ENCODE measurements at regions not wholly inside any gene's neighbourhood (a gene's known extent, or its start where the extent isn't known, plus 50 kb on each side); places are given as distances from the start of the nearest gene placed in this dataset.

DNA sequence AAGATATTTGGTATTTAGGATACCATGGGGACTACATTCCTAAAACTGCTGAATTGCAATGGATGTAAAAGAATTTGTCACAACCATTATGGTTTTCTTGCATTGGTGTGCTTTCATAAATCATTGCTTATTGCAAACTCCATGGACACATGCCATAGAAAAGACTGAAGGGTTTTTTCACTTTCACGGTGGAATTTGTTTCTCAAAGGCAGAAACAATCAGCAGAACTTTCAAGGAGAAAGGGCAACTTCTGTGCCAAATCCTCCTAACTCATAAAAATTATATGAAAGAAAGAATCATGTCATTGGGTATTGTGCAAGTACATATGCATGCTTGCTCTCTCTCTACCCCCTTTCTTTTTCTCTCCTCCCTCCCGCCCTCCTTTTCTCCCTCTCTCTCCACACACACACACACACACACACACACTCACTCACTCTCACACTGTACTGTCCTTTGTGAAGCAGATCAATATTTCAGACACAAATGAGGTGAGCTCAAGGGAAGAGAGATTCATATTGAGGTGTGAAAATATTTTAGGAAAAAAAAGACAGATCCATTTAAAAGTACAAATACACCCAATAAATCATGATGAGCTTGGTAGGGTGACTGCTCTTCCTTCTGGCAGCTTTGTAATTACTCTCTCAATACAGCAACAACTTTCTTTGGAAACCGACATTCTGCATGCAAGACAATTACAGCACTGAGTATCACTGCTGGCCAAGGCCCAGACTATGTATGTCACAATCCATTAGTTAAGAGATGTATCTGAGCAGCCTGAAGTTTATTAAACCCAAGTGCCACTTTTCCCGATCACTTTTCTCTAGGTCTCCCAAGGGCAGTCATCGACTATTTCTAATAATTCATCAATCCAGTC, 492.6 kb downstream of the TUSC7 start:
- no peak for DNase-seq

DNA sequence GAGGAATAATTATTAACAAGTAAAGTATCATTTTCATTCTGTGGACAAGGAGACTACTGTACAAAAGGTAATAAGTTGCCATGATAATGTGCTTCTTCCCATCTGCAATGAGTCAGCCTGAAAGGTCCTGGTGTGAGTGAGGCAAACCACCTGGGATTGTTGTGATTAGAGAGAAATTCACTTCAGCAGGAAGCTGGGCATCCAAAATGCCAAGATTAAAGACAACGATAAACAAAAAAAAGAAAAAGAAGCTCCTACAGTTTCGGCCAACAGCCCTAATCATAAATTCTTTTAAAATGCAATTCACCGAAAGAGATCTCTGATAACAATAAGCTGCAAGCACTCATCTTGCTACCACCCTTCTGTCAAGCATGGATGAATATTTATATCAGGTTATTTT, 507.8 kb downstream of the TUSC7 start:
- DNase-seq, result no peak

DNA sequence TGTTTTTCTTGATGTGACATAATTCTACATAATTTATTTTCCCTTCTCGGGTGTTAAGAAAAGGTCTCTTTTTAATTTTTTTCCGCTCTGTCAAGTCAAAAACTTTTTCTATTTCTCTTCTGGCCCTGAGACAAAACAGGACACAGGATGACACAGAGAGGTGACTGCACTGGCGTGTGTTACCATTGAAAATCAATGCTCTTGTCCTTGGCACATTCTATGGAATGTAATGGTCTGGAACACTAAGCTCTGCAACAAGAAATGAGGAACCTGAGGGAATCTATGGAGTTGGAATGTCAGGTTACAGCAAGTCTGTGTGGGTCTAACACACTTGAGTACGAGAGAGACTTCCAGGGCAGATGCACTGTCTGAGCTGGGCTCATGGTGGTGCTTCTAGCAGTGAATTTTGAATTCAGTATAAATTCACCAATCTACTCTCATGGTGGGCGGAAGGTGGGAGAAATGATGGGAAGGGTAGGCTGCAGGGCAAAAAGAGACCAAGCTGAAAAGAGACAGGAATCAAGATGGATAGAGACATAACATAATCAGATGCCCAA, 508.3 kb downstream of the TUSC7 start:
- DNase-seq, result no peak

DNA sequence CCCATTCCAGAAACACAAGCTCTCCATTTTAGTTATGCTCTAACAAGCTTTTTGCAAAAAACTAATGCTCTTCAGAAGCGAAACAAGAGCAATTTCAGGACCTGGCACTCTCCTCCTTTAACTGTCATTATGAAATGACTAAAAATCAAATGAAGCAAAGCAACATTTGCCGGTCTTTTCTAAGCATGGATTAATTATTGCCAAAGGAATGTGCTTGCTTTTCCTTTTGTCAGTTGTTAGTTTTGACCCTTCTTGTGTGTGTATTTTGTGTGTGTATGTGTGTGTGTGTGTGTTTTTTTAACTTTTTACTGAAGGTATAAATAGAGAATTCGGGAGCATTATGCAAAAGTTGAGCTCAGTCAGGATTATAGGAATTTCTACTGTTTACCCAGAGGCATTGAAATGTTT, 509.1 kb downstream of the TUSC7 start:
- no peak for DNase-seq

DNA sequence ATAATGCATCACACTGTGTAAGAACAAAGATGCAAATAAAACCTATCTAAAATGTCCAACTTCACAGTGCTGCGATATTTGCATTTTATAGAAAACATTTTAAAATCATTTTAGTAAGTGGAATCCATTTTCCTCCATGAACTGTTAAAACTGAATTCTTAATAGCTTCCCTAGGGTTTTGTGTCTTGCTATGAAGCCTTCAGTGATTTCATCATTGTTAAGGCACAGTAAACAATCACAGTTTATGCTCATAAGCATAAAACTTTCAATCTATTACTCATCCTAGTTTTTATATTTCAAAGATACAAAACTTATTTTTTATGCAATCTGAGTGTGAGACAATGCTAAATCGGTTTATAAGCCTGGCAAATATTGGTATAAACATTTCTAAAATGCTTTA, 509.7 kb downstream of the TUSC7 start:
- no peak for DNase-seq

DNA sequence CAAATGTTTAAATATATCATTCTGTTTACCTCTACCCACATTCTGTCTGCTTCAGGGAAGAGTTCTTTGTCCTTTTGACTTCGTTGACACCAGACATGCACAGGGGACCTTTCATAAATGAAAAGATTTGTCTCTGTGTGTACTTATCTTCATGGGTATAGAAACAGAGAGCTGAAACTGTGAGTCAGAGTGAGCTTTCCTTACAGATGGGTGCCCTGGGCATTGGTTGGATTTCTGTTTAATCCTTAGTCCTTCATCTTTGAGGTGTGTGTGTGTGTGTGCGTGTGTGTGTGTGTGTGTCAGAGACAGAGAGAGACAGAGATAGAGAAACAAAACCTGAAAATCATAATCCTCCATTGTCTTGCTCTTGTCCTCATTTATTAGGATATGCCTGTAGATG, 517.4 kb downstream of the TUSC7 start:
- DNase-seq, result no peak

DNA sequence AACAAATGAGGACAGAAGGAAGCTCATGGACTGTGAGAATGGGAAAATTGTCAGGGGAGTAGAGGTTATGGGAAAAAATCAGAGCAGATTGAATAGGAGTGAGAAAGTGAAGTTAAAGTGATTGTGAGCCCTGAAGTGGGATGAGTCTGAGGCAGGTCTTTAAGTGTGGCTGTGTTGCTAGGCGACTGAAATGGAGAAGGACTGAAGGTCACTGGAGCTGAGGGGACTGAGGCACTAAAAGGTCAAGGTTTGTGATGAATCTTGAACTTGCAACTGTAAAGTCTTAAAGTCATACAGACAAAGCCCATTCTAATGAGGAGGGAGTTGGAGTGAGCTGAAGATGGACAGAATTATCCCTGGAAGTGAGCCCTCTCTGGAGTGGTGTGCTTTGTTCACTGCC, 518.9 kb downstream of the TUSC7 start:
- no peak for DNase-seq

DNA sequence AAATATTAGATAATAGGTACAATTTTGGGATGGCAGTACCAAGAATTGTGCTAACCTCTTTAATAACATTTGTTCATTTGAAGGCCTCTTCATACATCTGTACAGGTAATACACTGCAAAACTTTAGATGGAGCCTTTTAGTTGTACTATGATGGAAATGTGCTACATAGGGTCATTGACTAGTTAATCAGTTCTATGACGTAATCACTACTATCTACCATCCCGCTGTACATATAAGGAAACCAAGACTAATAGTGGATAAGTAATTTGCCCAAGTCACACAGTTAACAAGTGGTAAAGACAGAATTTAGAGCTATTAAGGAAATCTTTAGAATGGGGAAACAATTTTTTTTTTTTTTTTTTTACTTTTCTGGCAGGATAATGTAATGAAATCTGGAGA, 521.3 kb downstream of the TUSC7 start:
- DNase-seq, result no peak

DNA sequence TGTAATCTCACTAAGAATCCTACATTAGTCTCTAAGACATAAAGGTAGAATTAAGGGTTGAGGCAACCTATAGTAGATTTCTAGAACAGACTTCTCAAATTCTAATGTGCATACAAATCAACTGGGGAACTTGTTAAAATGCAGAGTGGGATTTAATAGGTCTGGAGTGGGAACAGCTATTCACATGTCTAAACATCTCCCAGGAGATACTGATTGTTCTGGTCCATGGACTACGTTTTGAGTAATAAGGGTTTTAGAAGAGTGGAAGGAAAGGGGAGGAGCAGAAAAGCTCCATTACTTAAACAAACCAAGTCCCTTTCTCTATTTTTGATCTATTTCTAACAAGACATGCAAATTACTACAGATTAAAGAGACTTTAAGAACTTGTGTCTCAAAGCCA, 524.8 kb downstream of the TUSC7 start:
- DNase-seq, result no peak

DNA sequence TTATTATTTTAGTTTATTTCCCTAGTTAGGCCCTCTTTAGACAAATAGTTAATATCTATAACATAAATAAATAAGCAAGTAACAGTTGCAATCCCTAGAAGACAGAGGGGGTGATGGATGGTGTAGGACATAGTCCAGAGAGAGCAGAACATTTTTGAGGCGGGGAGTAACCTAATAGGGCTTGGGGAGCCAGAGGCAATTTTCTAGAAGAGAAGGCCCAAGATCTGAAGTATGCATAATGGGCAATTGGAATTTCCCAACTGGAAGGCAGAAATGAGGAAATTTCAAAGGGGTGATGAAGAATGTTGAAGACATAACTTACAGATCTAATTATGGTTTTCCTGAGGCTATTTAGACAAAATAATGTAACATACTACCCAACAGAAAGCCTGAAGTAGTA, 525.7 kb downstream of the TUSC7 start:
- DNase-seq, result no peak

DNA sequence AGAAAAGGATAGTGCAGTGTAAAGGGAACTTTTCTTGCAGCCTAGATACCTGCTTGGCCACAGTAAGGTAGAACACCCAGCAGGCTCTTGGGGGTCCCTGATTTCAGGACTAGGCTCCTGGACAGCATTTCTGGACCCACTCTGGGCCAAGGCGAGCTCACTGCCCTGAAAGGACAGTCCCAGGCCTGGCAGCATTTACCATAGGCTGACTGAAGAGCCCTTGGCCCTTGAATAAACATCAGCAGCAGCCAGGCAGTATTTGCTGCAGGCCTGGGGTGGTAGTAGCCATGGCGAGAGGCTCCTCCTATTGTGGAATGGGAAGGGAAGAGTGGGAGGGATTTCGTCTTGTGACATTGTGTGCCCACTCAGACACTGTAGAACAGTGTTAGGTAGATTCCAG, 529.2 kb downstream of the TUSC7 start:
- no peak for DNase-seq

DNA sequence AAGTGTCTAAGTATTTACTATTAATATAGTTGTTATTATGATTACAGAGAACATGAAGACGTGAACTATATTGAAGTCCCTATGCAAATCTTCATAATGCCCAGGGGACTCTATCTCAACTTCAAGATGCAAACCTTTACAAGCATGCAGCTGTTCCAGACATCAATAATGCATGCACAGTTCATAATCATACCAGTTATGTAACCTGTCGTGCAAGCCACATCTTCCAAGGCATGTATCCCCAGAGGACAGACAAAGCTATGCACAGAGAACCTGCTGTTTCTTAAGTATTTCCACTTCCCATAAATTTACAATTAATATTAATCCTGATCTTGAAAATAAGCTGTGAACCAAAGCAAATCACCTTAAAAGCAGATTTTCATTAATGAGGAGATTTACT, 534.1 kb downstream of the TUSC7 start:
- DNase-seq, result no peak

DNA sequence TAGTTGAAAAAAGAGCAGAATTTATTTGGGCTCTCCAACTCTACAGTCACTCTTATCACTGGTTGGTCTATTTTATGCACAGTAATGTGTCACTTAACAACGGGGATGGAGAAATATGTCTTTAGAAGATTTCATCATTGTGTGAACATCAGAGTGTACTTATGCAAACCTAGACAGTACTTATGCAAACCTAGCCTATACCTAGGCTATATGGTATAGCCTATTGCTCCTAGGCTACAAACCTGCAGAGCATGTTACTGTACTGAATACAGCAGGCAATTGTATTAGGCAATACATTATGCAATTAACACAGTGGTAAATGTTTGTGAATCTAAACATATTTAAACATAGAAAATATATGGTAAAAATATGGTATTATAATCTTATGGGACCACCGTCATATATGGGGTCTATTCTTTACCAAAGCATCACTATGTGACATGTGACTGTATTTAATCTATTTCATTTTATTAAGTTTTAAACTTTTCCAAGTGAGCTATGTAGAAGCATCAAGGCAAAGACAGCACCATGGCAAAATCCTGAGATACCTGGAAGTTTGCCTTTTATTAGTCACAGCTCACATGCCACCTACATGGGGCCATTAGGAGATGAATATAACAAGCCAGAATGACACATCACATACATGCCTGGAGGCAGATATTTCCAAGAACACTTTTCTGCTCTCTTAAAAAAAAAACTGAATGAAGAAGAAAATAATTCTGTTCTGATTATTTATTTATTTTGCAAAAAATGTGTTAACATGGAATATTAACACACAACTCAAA, 537.4 kb downstream of the TUSC7 start:
- no peak for DNase-seq

DNA sequence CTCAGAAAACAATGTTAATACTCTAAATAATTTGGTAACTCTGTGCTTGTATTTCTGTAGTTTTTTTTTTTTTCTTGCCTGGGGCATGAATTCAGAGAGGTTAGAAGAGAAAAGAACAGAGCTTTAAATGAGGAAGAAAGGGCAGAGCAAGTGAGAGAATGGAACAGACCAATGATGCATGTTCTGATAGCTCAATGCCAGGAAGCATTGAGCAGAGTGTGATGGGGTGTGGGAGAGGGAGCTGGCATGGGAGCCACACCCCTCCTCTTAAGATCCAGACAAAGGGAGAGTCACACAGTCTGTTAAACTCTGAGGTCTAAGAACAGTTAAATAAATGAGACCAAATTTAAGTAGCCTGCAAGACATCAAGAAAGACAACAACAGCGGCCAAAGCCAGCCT, 538.6 kb downstream of the TUSC7 start:
- no peak for DNase-seq

DNA sequence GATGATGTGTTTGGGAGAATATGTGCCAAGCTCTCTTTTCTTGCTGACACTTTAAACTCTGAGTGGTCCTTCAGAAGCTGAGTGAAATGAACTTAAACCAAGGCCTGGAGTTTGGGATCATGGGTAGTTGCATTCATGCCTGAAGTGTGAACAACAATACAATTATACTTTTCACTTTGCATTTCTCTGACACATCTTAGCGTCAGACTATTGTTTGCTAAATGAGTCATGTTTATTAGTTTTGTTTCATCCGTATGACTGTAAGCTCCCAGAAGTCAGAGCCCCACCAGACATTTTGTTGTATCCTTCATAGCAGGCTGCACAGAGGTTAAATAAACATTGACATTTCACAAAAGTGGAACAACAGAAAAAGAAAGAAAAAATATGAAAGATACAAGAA, 542.6 kb downstream of the TUSC7 start:
- DNase-seq, result no peak

DNA sequence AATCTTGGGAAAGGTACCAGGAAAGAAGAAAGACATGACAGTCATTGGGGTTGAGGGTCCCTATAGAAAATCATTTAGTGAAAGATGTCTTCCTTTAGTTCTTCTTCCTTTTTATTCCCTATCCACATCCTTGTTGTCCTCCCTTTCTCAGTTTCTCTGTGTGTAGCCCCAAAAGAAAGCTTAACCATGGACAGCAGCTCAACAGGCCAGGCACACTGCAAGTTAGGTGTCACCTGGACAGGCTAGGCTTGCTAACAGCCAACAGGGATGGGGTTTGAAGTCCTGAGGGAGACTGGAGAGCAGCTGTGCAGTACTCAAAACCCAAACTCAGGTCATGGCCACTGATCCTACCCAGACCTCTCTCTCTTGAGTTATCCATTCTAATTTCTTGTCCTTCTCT, 543.1 kb downstream of the TUSC7 start:
- no peak for DNase-seq

DNA sequence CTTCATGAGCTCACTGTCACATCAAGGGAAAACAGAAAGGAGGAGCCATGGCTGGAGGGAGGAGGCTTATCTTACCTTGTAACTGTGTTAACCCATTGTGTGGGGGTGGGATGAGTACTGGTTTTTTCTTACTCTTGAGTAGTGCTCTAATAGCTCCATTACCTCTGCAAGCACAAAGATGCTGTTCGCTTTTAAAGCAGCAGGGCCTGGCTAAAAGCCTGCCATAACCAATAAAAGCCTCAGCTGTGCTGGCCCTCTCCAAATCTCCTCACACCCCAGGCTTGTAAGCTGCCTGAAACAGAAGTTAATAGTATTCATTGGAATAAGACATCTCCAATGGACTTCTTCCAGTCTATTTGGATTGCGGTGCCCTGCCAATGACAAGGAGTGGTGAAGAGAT, 544.1 kb downstream of the TUSC7 start:
- no peak for DNase-seq

DNA sequence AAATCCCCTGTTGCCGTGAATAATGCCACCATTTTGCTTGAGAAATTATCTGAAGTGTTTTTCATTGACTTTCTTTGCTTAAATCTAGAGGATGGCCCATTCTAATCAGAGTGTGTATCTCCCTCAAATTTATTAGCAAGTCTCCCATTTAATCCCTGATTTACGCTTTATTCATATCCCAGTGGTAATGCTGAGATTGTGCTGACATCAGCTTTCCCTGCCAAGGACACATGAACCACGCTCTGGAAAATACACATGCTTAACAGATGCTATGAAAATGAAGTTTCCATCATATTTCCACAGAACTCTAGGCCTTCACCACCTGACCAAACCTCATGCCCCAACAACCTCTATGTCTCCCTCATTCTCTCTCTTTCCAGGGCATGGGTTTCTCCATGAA, 545.4 kb downstream of the TUSC7 start:
- no peak for DNase-seq

DNA sequence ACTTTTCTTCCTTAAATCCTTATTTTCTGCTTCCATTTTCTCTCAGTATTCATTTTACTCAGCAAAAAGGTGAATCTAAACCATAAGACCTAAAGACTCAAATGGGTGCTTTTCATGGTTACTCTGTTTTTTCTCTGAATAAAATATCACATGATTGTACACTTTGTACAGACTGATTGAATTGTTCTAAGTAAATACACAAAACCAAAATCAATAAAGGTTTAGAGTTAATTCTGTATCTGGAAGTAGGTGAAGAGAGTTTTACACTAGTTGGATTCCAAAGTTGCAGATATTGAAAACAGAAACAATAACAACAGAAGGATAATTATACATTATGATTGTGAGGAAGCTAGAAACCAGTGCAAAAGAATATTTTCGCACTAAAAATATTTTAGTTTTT, 546.2 kb downstream of the TUSC7 start:
- no peak for DNase-seq

DNA sequence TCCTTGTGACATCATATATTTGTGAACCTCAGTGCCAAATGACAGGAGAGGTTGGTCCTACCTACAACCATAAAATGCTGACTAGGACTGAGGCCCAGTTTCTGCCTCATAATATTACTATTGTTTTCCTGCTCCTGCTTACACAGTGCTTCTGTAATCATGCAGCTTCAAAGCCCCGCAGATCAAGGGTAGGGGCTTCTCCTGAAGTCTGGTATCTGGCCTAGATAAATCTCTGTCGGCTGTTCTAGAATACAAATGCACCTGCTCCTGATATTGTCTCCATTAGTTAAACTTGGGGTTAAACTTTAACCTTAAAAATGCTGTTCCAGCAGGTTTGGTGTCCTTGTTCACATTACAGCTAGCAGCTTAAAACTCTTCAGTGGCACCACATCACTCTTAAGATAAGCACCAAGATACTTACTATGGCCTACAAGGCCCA, 552.4 kb downstream of the TUSC7 start:
- no peak for DNase-seq

DNA sequence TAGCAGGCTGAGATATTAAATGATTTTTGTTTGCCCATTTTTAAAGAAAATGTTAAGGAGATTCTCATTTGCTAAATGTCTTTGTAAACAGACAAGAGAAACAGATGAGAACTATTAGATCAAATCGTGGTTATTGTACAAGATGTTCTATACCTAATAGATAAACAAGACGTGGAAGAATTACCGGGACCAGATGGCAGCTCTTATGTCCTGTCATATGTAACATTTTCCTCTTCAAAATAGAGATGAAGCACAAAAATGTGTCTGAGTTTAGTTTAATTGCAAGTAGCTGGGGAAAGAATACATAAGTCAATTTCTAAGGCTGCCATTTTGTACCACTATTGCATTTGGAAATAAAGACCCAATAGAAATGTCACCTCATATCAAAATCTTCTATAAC, 553.7 kb downstream of the TUSC7 start:
- DNase-seq, result no peak

DNA sequence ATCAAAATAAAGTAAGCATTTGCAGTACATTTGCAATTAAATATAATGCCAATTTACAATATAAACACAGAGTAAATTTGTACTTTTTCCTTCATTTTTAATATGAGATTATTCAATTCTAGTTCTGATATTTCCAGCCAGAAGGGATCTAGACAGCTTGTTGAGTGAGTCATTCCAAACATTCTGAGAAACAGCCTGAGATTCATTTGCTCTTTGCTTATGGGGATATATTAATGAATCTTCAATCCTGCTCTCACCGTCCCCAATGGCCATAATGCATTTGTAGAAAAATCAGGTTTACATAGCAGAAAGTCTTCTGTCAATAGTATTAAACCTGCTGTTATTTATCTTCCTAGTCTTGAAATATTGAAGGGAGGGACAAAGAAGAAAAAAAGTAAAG, 554.2 kb downstream of the TUSC7 start:
- no peak for DNase-seq

DNA sequence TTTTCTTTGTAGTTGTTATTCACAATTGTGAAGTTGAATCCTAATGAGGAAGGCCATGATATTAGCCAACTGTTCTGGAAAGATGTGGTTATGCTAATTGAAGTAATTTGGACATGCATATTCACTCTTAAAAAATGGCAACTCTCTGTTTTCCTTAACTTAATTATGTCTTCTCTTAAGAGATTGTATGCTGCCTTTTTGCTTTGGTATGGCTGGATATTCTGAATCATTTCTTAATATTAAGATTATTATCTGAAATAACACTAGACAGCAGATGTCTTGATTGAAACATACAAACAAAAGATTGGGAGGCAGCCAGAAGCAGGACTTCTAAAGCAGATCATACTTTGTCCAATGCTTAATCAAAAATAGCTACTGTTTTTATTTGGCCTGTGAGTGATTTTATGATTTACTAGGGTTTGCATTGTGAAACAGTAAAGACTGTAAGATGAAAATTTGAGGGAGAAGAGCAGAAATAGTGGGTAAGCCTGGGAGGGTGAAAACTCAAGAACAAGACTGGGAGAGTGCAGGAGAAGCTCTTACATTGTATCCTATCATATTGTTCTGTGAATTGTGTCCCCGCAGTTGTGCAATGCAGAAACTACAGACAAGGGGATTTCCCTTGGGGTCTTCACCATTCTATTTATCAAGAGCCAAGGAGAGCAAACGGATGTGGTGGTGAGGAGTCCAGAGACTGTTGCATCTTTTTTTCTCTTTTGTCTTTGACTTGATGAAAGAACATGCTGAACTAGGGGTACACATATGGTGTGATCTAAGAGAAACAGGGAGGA, 554.8 kb downstream of the TUSC7 start:
- DNase-seq, result no peak
